ENCODE measurements at regions not wholly inside any gene's neighbourhood (a gene's known extent, or its start where the extent isn't known, plus 50 kb on each side); places are given as distances from the start of the nearest gene placed in this dataset.

DNA sequence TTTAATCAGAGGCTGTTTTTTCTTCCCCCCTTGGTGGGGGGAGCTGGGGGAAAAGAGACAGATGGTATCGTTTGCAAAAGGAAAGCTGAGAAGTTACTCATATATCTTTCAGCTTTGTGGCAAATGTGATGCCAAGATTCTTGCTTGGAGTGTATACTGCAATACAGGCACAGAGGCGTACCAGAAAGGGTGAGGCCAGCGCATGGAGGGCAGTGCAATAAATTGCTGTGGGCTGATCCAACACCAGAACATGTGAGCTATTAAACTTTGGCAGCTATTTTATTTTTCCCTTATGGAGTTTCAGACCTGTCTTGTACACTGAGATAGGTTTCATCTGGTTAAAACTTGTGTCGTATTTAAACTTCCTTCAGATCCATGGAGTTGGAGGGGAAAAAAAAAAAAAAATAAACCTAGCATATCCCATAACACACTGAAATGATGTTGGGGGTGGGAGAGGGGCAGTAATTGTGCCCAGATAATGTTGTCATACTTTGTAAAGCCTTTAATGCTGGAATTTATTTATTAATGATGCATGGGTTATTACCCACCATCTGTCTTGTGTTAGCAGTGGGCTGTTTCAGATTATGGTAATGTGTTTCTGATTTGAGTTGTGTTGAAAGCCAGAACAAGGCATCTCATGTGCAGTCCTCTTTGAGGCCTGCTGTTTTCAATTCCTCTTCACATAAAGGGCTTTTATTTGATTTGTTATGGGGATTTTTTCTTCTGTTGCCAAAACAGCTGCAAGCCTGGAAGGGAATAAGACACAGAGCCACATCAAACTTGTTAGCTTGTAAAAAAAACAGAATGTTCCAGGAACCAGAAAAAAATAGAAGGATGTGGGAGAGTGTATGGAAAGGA lies 891.3 kb downstream of the TLE1 start:
- CTCF ChIA-PET = no interaction called here
- POLR2A ChIA-PET = no interaction called here
- TF ChIP-seq, protein P1, sequence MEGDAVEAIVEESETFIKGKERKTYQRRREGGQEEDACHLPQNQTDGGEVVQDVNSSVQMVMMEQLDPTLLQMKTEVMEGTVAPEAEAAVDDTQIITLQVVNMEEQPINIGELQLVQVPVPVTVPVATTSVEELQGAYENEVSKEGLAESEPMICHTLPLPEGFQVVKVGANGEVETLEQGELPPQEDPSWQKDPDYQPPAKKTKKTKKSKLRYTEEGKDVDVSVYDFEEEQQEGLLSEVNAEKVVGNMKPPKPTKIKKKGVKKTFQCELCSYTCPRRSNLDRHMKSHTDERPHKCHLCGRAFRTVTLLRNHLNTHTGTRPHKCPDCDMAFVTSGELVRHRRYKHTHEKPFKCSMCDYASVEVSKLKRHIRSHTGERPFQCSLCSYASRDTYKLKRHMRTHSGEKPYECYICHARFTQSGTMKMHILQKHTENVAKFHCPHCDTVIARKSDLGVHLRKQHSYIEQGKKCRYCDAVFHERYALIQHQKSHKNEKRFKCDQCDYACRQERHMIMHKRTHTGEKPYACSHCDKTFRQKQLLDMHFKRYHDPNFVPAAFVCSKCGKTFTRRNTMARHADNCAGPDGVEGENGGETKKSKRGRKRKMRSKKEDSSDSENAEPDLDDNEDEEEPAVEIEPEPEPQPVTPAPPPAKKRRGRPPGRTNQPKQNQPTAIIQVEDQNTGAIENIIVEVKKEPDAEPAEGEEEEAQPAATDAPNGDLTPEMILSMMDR (IDR thresholded peaks at IDR 0.05) = no peak

DNA sequence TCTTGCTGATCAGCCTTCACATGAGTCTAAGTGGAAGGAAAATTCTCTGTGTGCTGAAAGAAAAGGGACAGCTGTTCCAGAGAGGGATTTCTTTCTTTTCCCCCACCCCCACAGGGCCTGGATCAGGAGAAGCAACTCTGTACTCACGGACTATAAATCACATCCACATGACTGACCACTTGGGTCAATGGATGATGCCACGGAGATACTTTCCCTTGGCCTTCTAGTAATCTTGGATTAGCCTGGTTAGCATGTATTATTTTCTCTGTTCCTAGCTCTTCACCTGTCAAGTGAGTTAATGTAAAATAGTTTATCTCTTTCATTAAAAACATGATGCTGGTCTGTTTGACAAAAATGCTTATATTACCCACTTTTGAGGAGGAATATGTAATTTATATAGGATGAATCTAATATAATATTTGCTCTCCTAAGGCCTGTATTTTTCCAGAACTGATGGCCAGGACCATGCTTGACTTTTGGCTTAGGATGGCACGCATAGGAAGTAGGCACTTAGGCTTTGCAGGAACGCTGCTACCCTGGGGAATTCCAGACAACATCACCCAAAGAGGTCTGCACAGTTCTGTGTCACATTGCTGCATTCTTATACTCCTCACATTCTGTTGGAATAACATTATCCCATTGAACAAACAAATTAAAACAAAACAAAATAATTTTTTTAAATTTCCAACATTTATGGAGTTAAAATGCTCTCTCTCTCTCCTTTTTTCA lies 892.1 kb downstream of the TLE1 start:
- Mint-ChIP-seq H3K9me3 (peaks cover 8% of the 10 kb centered on the region), H3K27ac (no peak overlapping the region), H3K4me3 (no peak overlapping the region), H3K27me3 (no peaks in the 10 kb centered on the region), H3K4me1 (ENCODE audit: low read depth) (no peaks in the 10 kb centered on the region), H3K36me3 (ENCODE audit: low read depth) (no peaks in the 10 kb centered on the region)
- no peak for ATAC-seq (ENCODE audit: poor library complexity)
- Histone ChIP-seq H3K27me3 (ENCODE audit: control insufficient read depth in 1 of 2, insufficient read depth in 2 of 2, low read length in 2 of 2) (no peaks in the 10 kb centered on the region), H3K4me1 (ENCODE audit: insufficient read depth, low read length) (no peaks in the 10 kb centered on the region), H3K27ac (ENCODE audit: low read depth in 1 of 2, low read length in 2 of 2) (no peak overlapping the region), H3K36me3 (ENCODE audit: insufficient read depth, low read length) (no peaks in the 10 kb centered on the region), H3K4me3 (ENCODE audit: low read length) (no peak overlapping the region), H3K9me3 (ENCODE audit: control insufficient read depth in 1 of 2, insufficient read depth in 1 of 2, low read length in 2 of 2) (peaks cover 0 to 4% of the 10 kb centered on the region in 2 experiments)
- TF ChIP-seq, protein P1 (IDR thresholded peaks at IDR 0.05) = no peak
- no peak for DNase-seq
- intact Hi-C loops (cut with DNase I, micrococcal nuclease) = no loop called here
- CTCF ChIA-PET = no interaction called here
- POLR2A ChIA-PET = no interaction called here

More for the DNA sequence above, 891.3 kb downstream of the TLE1 start:
- Histone ChIP-seq H3K9me3 (ENCODE audit: control insufficient read depth in 1 of 2, insufficient read depth in 1 of 2, low read length in 2 of 2) (peaks cover 0 to 4% of the 10 kb centered on the region in 2 experiments), H3K4me3 (ENCODE audit: low read length) (no peak overlapping the region), H3K27ac (ENCODE audit: low read depth in 1 of 2, low read length in 2 of 2) (no peak overlapping the region), H3K27me3 (ENCODE audit: control insufficient read depth in 1 of 2, insufficient read depth in 2 of 2, low read length in 2 of 2) (no peaks in the 10 kb centered on the region), H3K36me3 (ENCODE audit: insufficient read depth, low read length) (no peaks in the 10 kb centered on the region), H3K4me1 (ENCODE audit: insufficient read depth, low read length) (no peaks in the 10 kb centered on the region)
- Mint-ChIP-seq H3K4me3 (no peak overlapping the region), H3K36me3 (ENCODE audit: low read depth) (no peaks in the 10 kb centered on the region), H3K4me1 (ENCODE audit: low read depth) (no peaks in the 10 kb centered on the region), H3K9me3 (peaks cover 8% of the 10 kb centered on the region), H3K27ac (no peak overlapping the region), H3K27me3 (no peaks in the 10 kb centered on the region)
- DNase-seq = no peak
- no peak for ATAC-seq (ENCODE audit: poor library complexity)
- intact Hi-C loops (cut with DNase I, micrococcal nuclease) = no loop called here

DNA sequence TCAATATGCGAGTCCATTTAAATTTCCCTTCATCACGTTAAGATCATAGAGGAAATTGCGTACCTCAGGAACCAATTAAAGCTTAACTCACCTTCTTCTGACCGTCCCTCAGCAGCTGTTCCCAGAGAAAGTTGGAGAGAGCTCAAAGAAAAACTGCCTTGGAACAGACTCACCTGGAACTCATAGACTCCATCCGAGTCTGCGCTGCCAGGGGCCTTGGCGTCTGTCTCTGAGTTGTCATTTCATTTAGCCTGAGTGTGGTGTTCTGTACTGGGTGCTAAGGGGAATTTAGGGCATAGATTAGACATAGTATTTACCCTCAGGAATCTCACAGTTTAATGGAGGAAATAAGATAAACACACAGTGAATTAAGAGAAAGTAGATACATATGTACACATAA lies 892.7 kb downstream of the TLE1 start:
- intact Hi-C loops (cut with DNase I, micrococcal nuclease) = no loop called here
- no peak for DNase-seq
- Histone ChIP-seq H3K4me3 (ENCODE audit: low read length) (no peak overlapping the region), H3K4me1 (ENCODE audit: insufficient read depth, low read length) (no peaks in the 10 kb centered on the region), H3K27ac (ENCODE audit: low read depth in 1 of 2, low read length in 2 of 2) (no peak overlapping the region), H3K9me3 (ENCODE audit: control insufficient read depth in 1 of 2, insufficient read depth in 1 of 2, low read length in 2 of 2) (peaks cover 0 to 4% of the 10 kb centered on the region in 2 experiments), H3K36me3 (ENCODE audit: insufficient read depth, low read length) (no peaks in the 10 kb centered on the region), H3K27me3 (ENCODE audit: control insufficient read depth in 1 of 2, insufficient read depth in 2 of 2, low read length in 2 of 2) (no peaks in the 10 kb centered on the region)
- Mint-ChIP-seq H3K27me3 (no peaks in the 10 kb centered on the region), H3K4me1 (ENCODE audit: low read depth) (no peaks in the 10 kb centered on the region), H3K4me3 (no peak overlapping the region), H3K27ac (no peak overlapping the region), H3K9me3 (peaks cover 8% of the 10 kb centered on the region), H3K36me3 (ENCODE audit: low read depth) (no peaks in the 10 kb centered on the region)
- no peak for ATAC-seq (ENCODE audit: poor library complexity)
- TF ChIP-seq, protein P1 (IDR thresholded peaks at IDR 0.05) = no peak
- CTCF ChIA-PET = no interaction called here
- POLR2A ChIA-PET = no interaction called here

Measured in CD4-positive, alpha-beta T cell (primary cell).